Naive thymus-derived CD4-positive, alpha-beta T cell (primary cell): ENCODE measurements at regions not wholly inside any gene's neighbourhood (a gene's known extent, or its start where the extent isn't known, plus 50 kb on each side); places are given as distances from the start of the nearest gene placed in this dataset.

Experiments used
- ATAC-seq: fragments of 150-1000 bp; cut with Tn5 transposase; 2 replicates; pipeline ENCODE4 v1.10.0; 2021; ENCODE audit warnings: mild to moderate bottlenecking, moderate library complexity
- CTCF ChIA-PET: fragments of 350-600 bp; sonication (Branson Sonifier 250); formaldehyde crosslinking; loops from one replicate; lab custom pipeline; 2021; ENCODE audit warnings: antibody characterized with exemption; lab: Charles Lee
- POLR2A ChIA-PET: fragments of 350-600 bp; sonication (Branson Sonifier 250); formaldehyde crosslinking; loops from one replicate; lab custom pipeline; 2021; ENCODE audit warnings: antibody characterized with exemption, inconsistent platforms; lab: Charles Lee
- DNase-seq, 9 donors: peaks; one replicate each; pipeline versions ENCODE4 v3.0.0 to v3.0.0-alpha.2; 2020 to 2022; ENCODE audit warnings: mixed read lengths in 1 of 9
- H3K27ac ChIP-seq: one replicate; pipeline ENCODE4 v1.7.0; 2013; ENCODE audit warnings: mild to moderate bottlenecking, low read depth, low read length, moderate library complexity
- H3K27me3 ChIP-seq, 2 donors: one replicate each; pipeline ENCODE4 v1.7.0; 2013; ENCODE audit warnings: low read length in 2 of 2, mild to moderate bottlenecking in 2 of 2, moderate library complexity in 2 of 2; ENCODE audit not compliant: control insufficient read depth in 2 of 2, insufficient read depth in 2 of 2
- H3K36me3 ChIP-seq, 3 experiments: 1 replicate in 2 of 3; 2 replicates in 1 of 3; pipeline ENCODE4 v1.7.0; 2013; ENCODE audit warnings: low read length in 3 of 3, mild to moderate bottlenecking in 3 of 3, moderate library complexity in 1 of 3; ENCODE audit not compliant: insufficient read depth in 3 of 3, control insufficient read depth in 2 of 3
- H3K4me1 ChIP-seq, 2 donors: one replicate each; pipeline ENCODE4 v1.7.0; 2013; ENCODE audit warnings: low read length in 2 of 2, mild to moderate bottlenecking in 2 of 2, moderate library complexity in 1 of 2; ENCODE audit not compliant: control insufficient read depth in 2 of 2, insufficient read depth in 2 of 2
- H3K4me3 ChIP-seq: 2 replicates; pipeline ENCODE4 v1.7.0; 2013; ENCODE audit warnings: mild to moderate bottlenecking, low read length
- H3K9me3 ChIP-seq, 3 experiments: 1 replicate in 2 of 3; 2 replicates in 1 of 3; pipeline ENCODE4 v1.7.0; 2013; ENCODE audit warnings: low read length in 3 of 3; ENCODE audit not compliant: control insufficient read depth in 2 of 3
- H3K27ac Mint-ChIP-seq, 9 donors: one replicate each; pipeline ENCODE4 v1.8.0; 2020 to 2022; ENCODE audit warnings: mixed read lengths in 9 of 9, mild to moderate bottlenecking in 8 of 9, moderate library complexity in 5 of 9, inconsistent platforms in 2 of 9
- H3K27me3 Mint-ChIP-seq, 5 donors: one replicate each; pipeline ENCODE4 v1.8.0; 2021 to 2022; ENCODE audit warnings: mixed read lengths in 5 of 5, mild to moderate bottlenecking in 1 of 5
- H3K36me3 Mint-ChIP-seq, 5 donors: one replicate each; pipeline ENCODE4 v1.8.0; 2020 to 2022; ENCODE audit warnings: mixed read lengths in 5 of 5, mild to moderate bottlenecking in 3 of 5, inconsistent platforms in 1 of 5
- H3K4me1 Mint-ChIP-seq, 7 donors: one replicate each; pipeline ENCODE4 v1.8.0; 2020 to 2022; ENCODE audit warnings: mixed read lengths in 7 of 7, mild to moderate bottlenecking in 3 of 7, inconsistent platforms in 1 of 7
- H3K4me3 Mint-ChIP-seq, 10 donors: one replicate each; pipeline ENCODE4 v1.8.0; 2020 to 2022; ENCODE audit warnings: mild to moderate bottlenecking in 10 of 10, mixed read lengths in 10 of 10, moderate library complexity in 6 of 10, inconsistent platforms in 2 of 10
- H3K9me3 Mint-ChIP-seq, 11 donors: one replicate each; pipeline ENCODE4 v1.8.0; 2020 to 2022; ENCODE audit warnings: mixed read lengths in 11 of 11, mild to moderate bottlenecking in 4 of 11, inconsistent platforms in 1 of 11, moderate library complexity in 1 of 11
- intact Hi-C, 2 donors: fragments of 100-400 bp; cut with micrococcal nuclease; formaldehyde crosslinking; loops; one replicate each; pipeline ENCODE4 v1.15.1; 2023

- Mint-ChIP-seq H3K4me1 (no peaks in the 10 kb centered on the region), H3K27ac (no peak overlapping the region), H3K36me3 (no peaks in the 10 kb centered on the region), H3K9me3 (peaks cover 0 to 5% (median 0%) of the 10 kb centered on the region in 11 donors), H3K4me3 (no peak overlapping the region), H3K27me3 (peaks cover 6 to 34% (median 13%) of the 10 kb centered on the region in 5 donors)
- no peaks in the 10 kb centered on the region for H3K27me3 ChIP-seq
- POLR2A ChIA-PET: no interaction called here
- H3K4me1 ChIP-seq: no peaks in the 10 kb centered on the region
- no peaks in the 10 kb centered on the region for H3K36me3 ChIP-seq
- CTCF ChIA-PET: no interaction called here
- ATAC-seq (no peak), DNase-seq (no peak)
- no peaks in the 10 kb centered on the region for H3K9me3 ChIP-seq
- H3K27ac ChIP-seq: no peak overlapping the region
- no peak overlapping the region for H3K4me3 ChIP-seq
- intact Hi-C loops: no loop called here
Measured at GRCh38 chr16:26724189-26724588, 342.5 kb upstream of the C16orf82 start.

- DNase-seq (no peak), ATAC-seq (no peak)
- Mint-ChIP-seq H3K4me3 (no peak overlapping the region), H3K4me1 (no peaks in the 10 kb centered on the region), H3K36me3 (no peaks in the 10 kb centered on the region), H3K27ac (no peak overlapping the region), H3K9me3 (peaks cover 0 to 5% (median 0%) of the 10 kb centered on the region in 11 donors), H3K27me3 (peaks cover 8 to 39% (median 14%) of the 10 kb centered on the region in 5 donors)
- Histone ChIP-seq H3K27ac (no peak overlapping the region), H3K4me3 (no peak overlapping the region), H3K27me3 (no peaks in the 10 kb centered on the region), H3K9me3 (no peaks in the 10 kb centered on the region), H3K36me3 (no peaks in the 10 kb centered on the region), H3K4me1 (no peaks in the 10 kb centered on the region)
- intact Hi-C loops: no loop called here
- ChIA-PET CTCF (no interaction called here), POLR2A (no interaction called here)
Measured at GRCh38 chr16:26727848-26728247, 338.9 kb upstream of the C16orf82 start.

GRCh38 chr16:26729951-26730541, 336.7 kb upstream of the C16orf82 start:
- no peak overlapping the region for H3K4me3 Mint-ChIP-seq
- CTCF ChIA-PET: no interaction called here

GRCh38 chr16:26731729-26732128, 335.0 kb upstream of the C16orf82 start:
- no peaks in the 10 kb centered on the region for H3K4me1 ChIP-seq
- no peaks in the 10 kb centered on the region for H3K9me3 ChIP-seq
- H3K27ac ChIP-seq: no peak overlapping the region
- Mint-ChIP-seq H3K36me3 (no peaks in the 10 kb centered on the region), H3K4me3 (no peak overlapping the region), H3K4me1 (no peaks in the 10 kb centered on the region), H3K9me3 (peaks cover 0 to 4% (median 0%) of the 10 kb centered on the region in 11 donors), H3K27ac (no peak overlapping the region), H3K27me3 (peaks cover 8 to 24% (median 11%) of the 10 kb centered on the region in 5 donors)
- ChIA-PET CTCF (no interaction called here), POLR2A (no interaction called here)
- intact Hi-C loops: no loop called here
- DNase-seq (no peak), ATAC-seq (no peak)
- H3K4me3 ChIP-seq: no peak overlapping the region
- no peaks in the 10 kb centered on the region for H3K27me3 ChIP-seq
- no peaks in the 10 kb centered on the region for H3K36me3 ChIP-seq

More at GRCh38 chr16:26729951-26730541, 336.7 kb upstream of the C16orf82 start:
- ATAC-seq: no peak
- Histone ChIP-seq H3K36me3 (no peaks in the 10 kb centered on the region), H3K4me3 (no peak overlapping the region), H3K9me3 (no peaks in the 10 kb centered on the region), H3K27me3 (no peaks in the 10 kb centered on the region), H3K27ac (no peak overlapping the region), H3K4me1 (no peaks in the 10 kb centered on the region)
- H3K9me3 Mint-ChIP-seq: peaks cover 0 to 2% (median 0%) of the 10 kb centered on the region in 11 donors
- no peaks in the 10 kb centered on the region for H3K4me1 Mint-ChIP-seq
- H3K27ac Mint-ChIP-seq: no peak overlapping the region
- DNase-seq: no peak
- H3K27me3 Mint-ChIP-seq: peaks cover 8 to 34% (median 9%) of the 10 kb centered on the region in 5 donors
- no peaks in the 10 kb centered on the region for H3K36me3 Mint-ChIP-seq
- intact Hi-C loops: no loop called here
- POLR2A ChIA-PET: no interaction called here

GRCh38 chr16:26733710-26734109, 333.0 kb upstream of the C16orf82 start:
- Mint-ChIP-seq H3K4me1 (no peaks in the 10 kb centered on the region), H3K27ac (no peak overlapping the region), H3K9me3 (peaks cover 0 to 4% (median 0%) of the 10 kb centered on the region in 11 donors), H3K36me3 (no peaks in the 10 kb centered on the region), H3K4me3 (no peak overlapping the region), H3K27me3 (peaks cover 7 to 17% (median 10%) of the 10 kb centered on the region in 5 donors)
- intact Hi-C loops: no loop called here
- Histone ChIP-seq H3K9me3 (no peaks in the 10 kb centered on the region), H3K27me3 (no peaks in the 10 kb centered on the region), H3K36me3 (no peaks in the 10 kb centered on the region), H3K4me3 (no peak overlapping the region), H3K27ac (no peak overlapping the region), H3K4me1 (no peaks in the 10 kb centered on the region)
- DNase-seq: no peak
- CTCF ChIA-PET: no interaction called here
- ATAC-seq: no peak
- POLR2A ChIA-PET: no interaction called here

- POLR2A ChIA-PET: no interaction called here
- H3K27ac Mint-ChIP-seq: no peak overlapping the region
- intact Hi-C loops: no loop called here
Measured at GRCh38 chr16:26735521-26735920, 331.2 kb upstream of the C16orf82 start.

GRCh38 chr16:26736084-26736483, 330.6 kb upstream of the C16orf82 start:
- Histone ChIP-seq H3K27ac (no peak overlapping the region), H3K4me3 (no peak overlapping the region), H3K36me3 (no peaks in the 10 kb centered on the region), H3K27me3 (no peaks in the 10 kb centered on the region), H3K4me1 (no peaks in the 10 kb centered on the region), H3K9me3 (no peaks in the 10 kb centered on the region)
- ChIA-PET POLR2A (no interaction called here), CTCF (no interaction called here)
- ATAC-seq: no peak
- Mint-ChIP-seq H3K9me3 (peaks cover 0 to 4% (median 0%) of the 10 kb centered on the region in 11 donors), H3K36me3 (no peaks in the 10 kb centered on the region), H3K27me3 (peaks cover 8 to 12% (median 11%) of the 10 kb centered on the region in 5 donors), H3K27ac (no peak overlapping the region), H3K4me3 (no peak overlapping the region), H3K4me1 (no peaks in the 10 kb centered on the region)
- no peak for DNase-seq
- intact Hi-C loops: no loop called here

More at GRCh38 chr16:26735521-26735920, 331.2 kb upstream of the C16orf82 start:
- Mint-ChIP-seq H3K4me3 (no peak overlapping the region), H3K4me1 (no peaks in the 10 kb centered on the region), H3K27me3 (peaks cover 8 to 11% (median 11%) of the 10 kb centered on the region in 5 donors), H3K36me3 (no peaks in the 10 kb centered on the region), H3K9me3 (peaks cover 0 to 4% (median 0%) of the 10 kb centered on the region in 11 donors)
- CTCF ChIA-PET: no interaction called here
- H3K27me3 ChIP-seq: no peaks in the 10 kb centered on the region
- no peaks in the 10 kb centered on the region for H3K9me3 ChIP-seq
- no peak overlapping the region for H3K27ac ChIP-seq
- no peaks in the 10 kb centered on the region for H3K4me1 ChIP-seq
- no peaks in the 10 kb centered on the region for H3K36me3 ChIP-seq
- no peak overlapping the region for H3K4me3 ChIP-seq
- DNase-seq (no peak), ATAC-seq (no peak)
